ENCODE measurements at regions not wholly inside any gene's neighbourhood (a gene's known extent, or its start where the extent isn't known, plus 50 kb on each side); places are given as distances from the start of the nearest gene placed in this dataset.

GRCh38 chr20:48261398-48261910 lies 476.2 kb upstream of the SULF2 start:
- peak; percentile 50 for DNase-seq

DNA sequence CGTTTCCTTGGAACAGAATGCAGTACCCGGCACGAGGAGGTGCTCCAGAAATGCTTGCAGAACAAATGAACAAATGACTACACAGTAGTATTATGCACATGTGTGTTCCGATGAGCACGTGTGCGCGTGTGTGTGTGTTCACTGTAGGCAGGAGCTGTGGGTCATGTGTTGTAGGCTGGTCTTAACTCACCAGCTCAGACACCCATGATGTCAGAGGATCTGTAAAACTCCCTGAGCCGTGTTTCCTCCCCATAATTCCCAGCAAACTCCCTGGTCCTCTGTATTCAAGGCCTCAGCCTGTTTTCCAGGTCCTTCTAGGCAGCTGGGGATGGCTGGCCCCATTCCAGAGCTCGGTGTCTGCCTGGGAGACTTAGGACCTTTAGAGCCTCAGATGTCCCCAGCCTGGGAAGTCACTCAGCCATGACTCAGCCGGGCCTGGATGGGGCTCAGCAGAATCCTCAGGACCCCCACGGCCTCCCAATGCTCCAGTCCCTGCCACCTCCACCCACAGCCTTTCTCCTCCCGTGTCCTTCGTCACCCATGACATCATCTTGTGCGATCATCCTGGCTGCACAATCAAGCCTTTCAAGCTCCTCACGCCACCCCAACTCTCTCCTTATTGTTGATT lies 475.0 kb upstream of the SULF2 start:
- peak; percentile 31 for DNase-seq

- DNase-seq = peak; percentile 8
Measured at GRCh38 chr20:48259456-48259855, 474.2 kb upstream of the SULF2 start.

- DNase-seq = no peak
Measured at GRCh38 chr20:48257833-48258232, 472.6 kb upstream of the SULF2 start.

DNA sequence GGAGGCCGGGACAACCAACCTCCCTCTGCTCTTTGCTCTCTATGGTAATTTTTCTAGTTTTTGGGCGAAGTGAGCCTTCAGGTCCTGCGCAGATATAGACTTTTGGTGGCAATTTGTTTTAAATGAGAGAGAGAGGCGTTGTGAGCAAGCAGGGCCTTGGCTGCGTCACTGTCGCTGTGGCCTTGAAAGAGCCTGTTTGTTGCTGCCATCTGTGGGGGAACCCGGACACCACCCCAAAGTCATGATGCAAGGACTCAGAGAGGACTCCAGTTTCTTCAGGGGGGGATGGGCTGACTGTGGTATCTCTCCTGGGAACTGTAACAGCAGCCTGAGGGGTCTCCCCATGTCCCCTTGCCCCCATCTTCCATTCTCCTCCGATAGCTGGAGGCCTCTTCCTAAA lies 462.7 kb upstream of the SULF2 start:
- no peak for DNase-seq

- no peak for DNase-seq
Measured at GRCh38 chr20:48246061-48246790, 460.9 kb upstream of the SULF2 start.

GRCh38 chr20:48242623-48243022 lies 457.3 kb upstream of the SULF2 start:
- no peak for DNase-seq

DNA sequence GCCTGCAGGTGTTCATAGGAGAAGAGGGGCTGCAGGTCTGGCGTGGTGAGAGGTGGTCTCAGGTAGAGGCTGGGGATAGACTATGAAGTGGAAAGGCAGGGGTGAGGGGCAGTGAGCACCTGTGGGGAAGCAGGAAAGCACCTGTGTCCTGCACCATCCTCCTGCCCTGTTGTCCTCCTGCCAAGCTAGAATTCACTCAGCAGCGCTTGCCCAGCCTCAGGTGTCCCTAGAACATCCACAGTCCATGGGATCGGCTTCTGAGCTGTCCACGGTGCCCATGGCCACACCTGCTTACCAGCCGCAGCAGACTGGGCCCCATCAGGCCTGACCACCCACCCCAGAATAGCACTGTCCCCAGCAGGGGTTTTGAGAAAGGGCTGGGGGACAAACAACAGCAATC lies 456.2 kb upstream of the SULF2 start:
- no peak for DNase-seq

DNA sequence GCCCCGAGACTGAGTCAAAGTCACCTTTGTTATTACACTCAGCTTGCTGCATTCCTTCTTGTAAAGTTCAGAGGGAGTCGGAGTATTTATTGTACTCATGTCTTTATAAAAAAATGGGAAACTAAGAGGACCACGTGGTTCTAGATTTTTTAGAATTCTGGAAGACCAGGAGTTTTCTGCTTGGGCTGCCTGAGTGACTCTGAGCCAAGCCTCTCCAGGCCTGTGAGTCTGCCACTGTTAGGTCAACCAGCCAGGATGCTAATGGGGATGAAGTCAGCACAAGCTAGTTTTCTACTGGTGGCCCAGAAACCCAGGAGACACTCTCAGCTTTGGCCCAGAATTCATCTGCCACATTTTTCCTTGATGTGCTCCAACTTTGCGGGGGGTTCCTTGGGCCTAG lies 453.5 kb upstream of the SULF2 start:
- no peak for DNase-seq

DNA sequence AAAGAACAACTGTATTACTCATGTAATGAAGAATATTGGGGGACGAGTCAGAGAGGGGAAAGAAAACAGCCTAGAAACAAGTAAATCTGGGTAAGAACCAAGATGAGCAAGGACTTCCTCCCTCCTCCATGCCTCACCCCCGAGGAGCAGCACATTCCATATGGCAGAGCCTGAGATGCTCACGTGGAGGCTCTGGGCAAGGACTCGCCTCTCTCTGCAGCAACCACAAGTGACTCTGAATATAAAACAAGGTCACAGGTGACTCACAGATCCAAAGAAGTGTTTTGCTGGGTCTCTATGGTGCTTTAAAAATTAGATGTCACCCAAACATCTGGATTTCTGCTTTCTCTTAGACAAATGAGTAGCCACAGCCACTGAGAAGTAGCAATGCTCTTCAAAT lies 453.0 kb upstream of the SULF2 start:
- no peak for DNase-seq

GRCh38 chr20:48236000-48236970 lies 451.0 kb upstream of the SULF2 start:
- peak; percentile 50 for DNase-seq

DNA sequence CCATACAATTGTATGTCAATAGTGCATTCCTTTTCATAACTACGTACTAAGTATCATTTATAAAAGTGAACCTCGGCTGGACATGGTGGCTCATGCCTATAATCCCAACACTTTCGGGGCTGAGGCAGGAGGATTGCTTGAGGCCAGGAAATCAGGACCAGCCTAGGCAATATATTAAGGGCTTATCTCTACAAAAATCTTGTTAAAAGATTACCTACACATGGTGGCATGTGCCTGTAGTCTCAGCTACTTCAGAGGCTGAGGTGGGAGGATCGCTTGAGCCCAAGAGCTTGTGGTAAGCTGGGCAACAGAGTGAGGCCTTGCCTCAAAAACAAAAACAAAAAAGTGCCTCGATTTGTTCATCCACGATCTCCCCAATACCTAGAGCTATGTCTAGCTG lies 449.7 kb upstream of the SULF2 start:
- no peak for DNase-seq

DNA sequence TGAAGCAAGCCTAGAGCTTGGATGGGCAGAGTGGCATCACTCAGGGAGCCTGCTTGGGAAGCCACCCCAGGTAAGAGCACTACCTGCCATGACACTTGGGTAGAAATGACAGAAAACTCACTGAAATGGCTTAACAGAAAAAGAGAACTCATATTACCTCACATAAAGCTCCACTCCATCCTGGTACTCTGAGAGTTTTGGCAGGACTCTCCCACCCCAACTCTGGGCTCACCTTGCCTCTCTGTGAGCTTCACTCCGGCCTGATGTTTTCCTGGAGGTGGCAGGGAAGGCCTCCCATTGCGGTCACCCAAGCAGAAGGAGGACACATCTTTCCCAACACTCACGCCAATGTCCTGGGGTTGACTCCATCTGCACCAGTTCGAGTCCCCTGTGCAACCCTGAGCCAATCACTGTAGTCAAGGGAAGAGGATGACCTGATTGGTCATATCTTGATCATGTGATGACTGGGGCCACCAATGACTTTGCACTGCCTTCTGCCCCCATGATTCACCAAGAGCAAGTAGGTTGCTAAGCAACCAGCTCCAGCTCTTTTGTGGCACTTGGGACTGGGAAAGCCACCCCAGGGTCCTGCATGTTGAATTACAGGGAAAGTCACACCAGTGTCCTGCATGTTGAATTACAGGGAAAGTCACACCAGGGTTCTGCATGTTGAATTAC lies 446.1 kb upstream of the SULF2 start:
- DNase-seq = peak; percentile 14

GRCh38 chr20:48230216-48230615 lies 444.9 kb upstream of the SULF2 start:
- peak; percentile 79 for DNase-seq

- no peak for DNase-seq
Measured at GRCh38 chr20:48227381-48227780, 442.1 kb upstream of the SULF2 start.

- no peak for DNase-seq
Measured at GRCh38 chr20:48226642-48227041, 441.4 kb upstream of the SULF2 start.

DNA sequence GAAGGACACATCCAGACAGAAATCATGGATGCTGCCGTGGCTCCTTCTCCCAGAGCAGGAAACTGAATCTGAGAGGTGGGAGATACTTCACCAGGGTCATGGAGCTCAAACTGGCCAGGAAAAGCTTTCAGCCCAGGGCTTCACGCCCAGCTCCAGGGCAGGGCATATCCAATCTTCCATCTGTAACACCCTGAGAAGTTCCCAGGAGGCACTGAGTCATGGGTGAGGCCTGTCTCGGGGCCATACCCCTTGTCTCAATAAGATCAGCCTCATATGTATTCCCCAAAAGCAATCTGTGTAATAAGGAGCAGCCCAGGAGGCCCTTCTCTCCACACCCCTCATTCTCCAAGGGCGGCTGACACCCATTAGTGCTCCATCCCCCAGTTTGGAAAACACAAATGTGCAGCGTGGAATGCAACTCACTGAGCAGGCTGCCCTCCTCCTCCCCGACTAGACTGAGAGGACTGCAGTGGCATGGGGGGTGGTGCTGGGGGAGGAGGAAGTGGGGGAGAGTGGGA lies 439.3 kb upstream of the SULF2 start:
- DNase-seq = no peak

GRCh38 chr20:48223715-48224114 lies 438.4 kb upstream of the SULF2 start:
- no peak for DNase-seq

- DNase-seq = no peak
Measured at GRCh38 chr20:48222595-48223180, 437.4 kb upstream of the SULF2 start.

DNA sequence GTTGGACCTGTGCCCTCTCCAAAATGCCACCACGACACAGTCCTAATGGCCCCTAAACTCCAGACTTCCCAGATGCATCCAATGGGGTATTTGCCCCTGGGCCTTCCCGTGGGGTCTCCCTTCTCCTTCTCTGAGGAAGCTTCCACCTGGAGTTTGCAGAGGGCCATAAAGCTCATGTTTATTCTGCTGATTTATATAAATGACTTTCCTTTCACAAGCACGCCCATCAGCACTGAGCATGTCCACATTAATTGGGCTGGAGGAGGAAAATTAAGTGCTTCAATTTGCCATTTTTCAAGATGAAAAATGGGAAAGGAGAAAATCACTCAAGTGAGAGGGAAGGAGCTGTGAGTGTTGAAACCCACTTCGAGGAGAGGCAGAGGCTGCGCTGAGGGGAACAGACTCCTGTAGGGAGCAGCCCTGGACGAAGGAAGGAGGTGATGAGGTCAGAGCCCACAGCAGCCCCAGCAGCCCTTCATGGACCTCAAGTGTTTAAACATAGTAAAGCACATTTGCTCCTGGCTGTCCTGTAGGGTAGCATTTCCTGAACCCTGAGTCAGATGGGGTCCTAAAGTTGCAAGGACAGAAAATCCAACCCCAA lies 434.9 kb upstream of the SULF2 start:
- DNase-seq = peak; percentile 25

- no peak for DNase-seq
Measured at GRCh38 chr20:48219306-48219705, 434.0 kb upstream of the SULF2 start.

GRCh38 chr20:48217190-48217589 lies 431.9 kb upstream of the SULF2 start:
- no peak for DNase-seq
